22Rv1 (cell line): ENCODE measurements at regions not wholly inside any gene's neighbourhood (a gene's known extent, or its start where the extent isn't known, plus 50 kb on each side); places are given as distances from the start of the nearest gene placed in this dataset.

Source experiments
- ZFX ChIP-seq: fragments of 450-650 bp; IDR thresholded peaks from 2 replicates; pipeline ENCODE4 v1.6.1; 2017; ENCODE audit warnings: antibody characterized with exemption, borderline replicate concordance
- TF ChIP-seq, protein P1 (sequence below): fragments of 450-650 bp; IDR thresholded peaks from 2 replicates; pipeline ENCODE4 v1.5.1; 2017; ENCODE audit warnings: mild to moderate bottlenecking

DNA sequence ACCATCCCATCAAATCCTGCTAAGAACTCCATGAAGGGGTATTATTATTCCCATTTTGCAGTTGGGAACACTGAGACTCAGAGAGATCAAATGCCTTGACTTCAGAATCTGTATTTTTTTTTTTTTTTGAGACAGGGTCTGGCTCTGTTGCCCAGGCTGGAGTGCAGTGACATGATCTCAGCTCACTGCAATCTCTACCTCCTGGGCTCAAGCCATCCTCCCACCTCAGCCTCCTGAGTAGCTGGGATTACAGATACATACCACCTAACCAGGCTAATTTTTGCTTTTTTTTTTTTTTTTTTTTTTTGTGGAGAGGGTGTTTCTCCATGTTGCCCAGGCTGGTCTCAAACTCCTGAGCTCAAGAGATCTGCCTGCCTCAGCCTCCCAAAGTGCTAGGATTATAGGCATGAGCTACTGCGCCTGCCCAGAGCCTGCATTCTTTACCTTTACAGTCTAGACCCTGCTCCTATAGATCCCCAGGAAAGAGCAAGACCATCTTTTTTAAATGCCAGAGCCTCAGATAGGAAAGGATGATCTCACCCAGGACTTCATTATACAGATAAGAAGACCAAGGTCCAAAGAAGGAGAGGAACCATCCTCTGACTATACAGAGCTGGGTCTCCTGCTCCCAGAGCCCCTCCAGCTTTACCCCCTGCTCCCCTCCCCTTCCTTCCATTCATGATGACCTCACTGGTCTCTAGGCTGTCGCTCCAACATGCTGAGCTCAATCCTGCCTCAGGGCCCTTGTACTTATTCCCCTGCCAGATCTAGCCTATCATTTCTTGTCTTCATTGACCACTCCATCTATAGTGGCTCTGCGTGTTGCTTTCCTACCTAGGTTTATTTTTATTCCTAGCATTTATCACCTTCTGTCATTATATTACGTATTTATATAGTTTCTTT is 138.6 kb downstream of the CEBPB start:
- TF ChIP-seq, protein P1, sequence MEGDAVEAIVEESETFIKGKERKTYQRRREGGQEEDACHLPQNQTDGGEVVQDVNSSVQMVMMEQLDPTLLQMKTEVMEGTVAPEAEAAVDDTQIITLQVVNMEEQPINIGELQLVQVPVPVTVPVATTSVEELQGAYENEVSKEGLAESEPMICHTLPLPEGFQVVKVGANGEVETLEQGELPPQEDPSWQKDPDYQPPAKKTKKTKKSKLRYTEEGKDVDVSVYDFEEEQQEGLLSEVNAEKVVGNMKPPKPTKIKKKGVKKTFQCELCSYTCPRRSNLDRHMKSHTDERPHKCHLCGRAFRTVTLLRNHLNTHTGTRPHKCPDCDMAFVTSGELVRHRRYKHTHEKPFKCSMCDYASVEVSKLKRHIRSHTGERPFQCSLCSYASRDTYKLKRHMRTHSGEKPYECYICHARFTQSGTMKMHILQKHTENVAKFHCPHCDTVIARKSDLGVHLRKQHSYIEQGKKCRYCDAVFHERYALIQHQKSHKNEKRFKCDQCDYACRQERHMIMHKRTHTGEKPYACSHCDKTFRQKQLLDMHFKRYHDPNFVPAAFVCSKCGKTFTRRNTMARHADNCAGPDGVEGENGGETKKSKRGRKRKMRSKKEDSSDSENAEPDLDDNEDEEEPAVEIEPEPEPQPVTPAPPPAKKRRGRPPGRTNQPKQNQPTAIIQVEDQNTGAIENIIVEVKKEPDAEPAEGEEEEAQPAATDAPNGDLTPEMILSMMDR = no peak
- no peak for TF ChIP-seq ZFX
